HG02798 (cell line): ENCODE measurements at regions not wholly inside any gene's neighbourhood (a gene's known extent, or its start where the extent isn't known, plus 50 kb on each side); places are given as distances from the start of the nearest gene placed in this dataset.
A peak's percentile ranks its signal among the peaks of the same experiment; 100 is the strongest.
"Not testable (repeated sequence)": the region's sequence is repeated elsewhere in the genome, so short reads cannot be mapped to it uniquely, and the experiment has no call there.

Experiments
- ATAC-seq: cut with Tn5 transposase; IDR thresholded peaks from one replicate; pipeline ENCODE4 v1.9.1; 2021; ENCODE audit warnings: mild to moderate bottlenecking; ENCODE audit not compliant: unreplicated experiment, poor library complexity

DNA sequence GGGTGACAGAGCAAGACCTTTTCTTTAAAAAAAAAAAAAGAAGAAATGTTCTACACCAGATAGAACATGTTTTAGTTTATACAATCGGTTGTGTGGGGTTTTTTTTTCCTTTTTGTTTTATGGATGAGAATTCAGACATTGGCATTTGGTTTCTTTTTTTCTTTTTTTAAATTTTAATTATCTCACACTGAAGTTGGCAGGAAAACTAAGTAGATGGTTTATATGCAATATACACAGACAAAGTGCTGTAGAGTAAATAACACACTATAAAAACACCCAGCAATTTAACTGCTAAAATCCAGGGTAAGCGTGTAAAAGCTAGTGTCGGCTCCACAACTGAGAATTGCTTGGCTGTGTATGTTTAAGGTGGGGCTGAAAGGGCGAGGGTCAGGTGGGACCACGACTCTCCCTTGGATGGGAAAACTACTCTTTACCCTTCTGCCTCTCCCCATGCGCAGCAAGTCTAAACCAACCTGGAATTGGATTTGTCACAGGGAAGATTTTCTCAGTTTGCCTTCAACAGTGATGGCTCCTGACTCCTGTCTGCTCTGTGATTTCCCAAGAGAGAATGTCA, 147.1 kb upstream of the MARCKS start:
- no peak for ATAC-seq

DNA sequence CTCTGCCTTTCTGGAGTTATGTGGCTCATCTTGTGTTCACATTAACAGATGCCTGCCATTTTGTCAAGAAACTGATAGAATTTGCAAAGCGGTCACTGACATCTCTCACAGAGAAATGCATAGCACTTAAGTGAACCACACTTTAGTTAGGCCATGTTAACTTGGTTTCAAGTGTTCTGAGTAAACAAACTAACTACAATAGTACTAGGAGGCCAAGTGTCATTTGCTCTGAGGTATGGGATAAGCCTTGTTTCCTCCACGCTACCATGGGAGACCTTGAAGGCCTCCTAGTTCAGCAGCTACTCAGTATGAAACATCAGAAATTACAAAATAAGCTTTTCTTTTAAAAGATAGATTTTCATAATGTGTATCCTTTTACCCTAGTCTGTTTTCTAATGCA, 143.5 kb upstream of the MARCKS start:
- no peak for ATAC-seq

DNA sequence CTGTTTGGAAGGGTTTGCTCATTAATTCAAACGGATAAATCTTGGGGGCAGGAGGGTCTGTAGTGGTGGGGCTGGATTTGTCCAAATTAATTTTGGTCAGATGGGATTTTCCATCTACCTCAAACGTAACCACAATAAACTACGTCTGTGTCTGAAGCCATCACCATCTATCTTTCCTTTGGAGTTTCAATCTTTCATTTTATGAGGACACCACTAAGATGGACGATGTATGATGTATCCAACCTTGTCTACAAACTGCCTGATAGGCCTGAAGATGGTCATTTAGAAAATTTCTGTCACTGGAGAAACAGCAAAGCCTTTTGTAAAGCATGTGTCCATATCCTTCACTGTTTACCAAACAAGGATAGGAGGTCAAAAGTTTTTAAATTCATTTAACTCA, 138.6 kb upstream of the MARCKS start:
- no peak for ATAC-seq

DNA sequence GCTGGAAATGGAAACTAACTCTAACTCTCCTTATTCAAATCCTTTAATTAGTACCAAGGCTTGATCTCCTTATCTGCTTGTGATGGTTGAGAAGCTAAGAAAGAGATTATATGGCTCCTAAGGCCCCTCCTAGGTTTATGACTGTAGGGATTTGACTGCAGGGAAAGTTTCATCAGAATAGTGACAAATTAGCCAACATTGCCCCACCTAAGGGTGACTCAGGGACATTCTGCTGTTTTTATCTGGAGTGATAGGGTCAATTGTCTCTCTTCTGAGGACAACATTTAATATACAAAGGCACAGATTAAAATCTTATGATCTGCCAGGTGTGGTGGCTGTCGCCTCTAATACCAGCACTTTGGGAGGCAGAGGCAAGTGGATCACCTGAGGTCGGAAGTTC, 138.1 kb upstream of the MARCKS start:
- ATAC-seq, result no peak

DNA sequence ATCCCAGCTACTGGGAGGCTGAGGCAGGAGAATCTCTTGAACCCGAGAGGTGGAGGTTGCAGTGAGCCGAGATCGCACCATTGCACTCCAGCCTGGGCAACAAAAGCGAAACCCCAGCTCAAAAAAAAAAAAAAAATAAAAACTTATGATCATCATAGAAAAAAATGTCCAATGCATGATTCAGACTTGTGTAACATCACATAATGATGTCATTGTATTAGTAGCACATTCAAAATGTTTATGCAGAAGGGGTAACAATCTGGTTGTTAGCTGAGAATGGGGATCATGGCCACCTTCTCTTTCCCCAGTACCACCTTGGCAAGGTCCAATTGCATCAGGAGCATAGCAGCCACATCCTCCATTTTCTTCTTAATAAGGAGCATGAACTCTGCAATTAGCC, 137.6 kb upstream of the MARCKS start:
- no peak for ATAC-seq

DNA sequence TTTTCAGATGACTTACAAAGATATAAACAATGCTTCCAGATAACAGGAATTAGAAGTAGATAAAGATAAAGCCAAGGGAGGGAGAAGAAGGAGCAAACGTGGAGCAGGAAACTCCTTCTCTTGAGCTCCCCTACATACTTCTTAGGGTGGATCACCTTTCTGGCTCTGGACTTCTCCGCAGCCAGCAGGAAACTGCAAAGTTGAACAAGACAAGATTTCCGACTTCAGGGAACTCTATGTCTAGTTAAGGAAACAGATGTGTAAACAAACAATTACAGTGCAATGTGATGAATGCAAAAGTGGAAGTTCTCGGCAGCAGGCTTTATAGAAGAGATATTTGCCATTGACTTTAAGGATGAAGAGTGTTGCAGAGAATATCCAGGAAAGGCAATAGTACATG, 134.0 kb upstream of the MARCKS start:
- no peak for ATAC-seq

DNA sequence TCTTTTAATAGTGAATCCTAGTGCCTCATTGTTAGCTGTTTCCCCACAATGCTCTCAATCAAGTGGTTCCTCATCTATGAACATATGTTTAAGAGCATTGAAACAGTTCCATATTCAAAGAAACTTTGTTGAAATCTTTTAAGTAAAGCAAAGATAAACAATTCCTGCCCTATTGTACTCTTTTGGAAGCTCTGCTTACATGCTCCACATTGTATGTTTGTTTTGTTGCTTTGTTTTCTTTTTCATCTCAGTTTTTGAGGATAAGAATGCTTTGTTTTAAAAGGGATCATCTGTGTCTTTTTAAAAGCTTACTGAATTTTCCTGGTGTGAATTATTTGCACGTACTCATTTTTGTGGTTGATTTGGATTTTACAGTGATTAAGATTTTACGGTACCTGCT, 132.2 kb upstream of the MARCKS start:
- not testable (repeated sequence) for ATAC-seq

DNA sequence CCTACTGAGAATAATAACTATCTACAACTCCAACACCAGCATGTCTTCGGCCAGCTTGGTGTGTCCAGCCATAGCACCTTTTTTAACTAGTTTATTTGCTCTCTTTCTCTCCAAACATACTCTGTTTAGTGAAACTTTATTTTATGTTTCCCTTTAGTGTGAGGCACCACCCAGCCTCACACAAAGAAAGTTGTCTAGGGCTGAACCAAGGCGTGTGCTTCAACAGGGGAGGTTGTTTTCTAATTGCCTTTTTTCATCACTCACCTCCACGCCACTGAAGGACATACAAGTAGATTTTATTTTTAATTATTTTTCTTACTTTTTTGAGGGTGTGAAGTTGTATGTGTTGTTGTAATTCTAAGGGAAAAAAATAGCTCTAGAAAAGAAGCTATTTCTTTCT, 125.6 kb upstream of the MARCKS start:
- no peak for ATAC-seq

DNA sequence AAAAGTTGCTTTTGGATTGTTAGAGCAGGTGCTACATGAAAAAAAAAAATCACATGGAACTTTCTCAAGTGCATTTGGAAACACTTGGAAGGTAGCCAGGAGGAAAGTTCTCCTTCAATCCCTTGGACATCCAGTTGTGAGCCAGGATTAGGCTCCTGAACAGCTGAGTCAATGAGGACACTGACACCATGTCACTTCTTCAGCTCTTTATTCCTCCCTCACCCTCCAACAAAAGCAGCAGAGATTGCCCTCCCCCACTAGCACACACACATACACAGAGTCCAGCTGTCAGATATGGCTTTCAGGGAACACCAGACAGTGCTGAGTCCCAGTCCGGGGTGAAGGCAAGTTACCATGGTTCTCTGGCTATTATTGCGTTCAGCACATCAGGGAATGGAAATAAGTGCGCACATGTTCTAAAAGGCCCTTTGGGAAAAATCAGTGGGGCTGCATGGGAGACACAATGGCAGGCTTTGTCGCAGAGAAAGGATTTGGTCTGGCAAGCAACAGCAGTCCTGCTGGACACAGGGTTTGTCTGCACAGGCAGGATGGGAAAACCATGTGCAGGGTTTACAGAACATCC, 124.7 kb upstream of the MARCKS start:
- ATAC-seq, result no peak

DNA sequence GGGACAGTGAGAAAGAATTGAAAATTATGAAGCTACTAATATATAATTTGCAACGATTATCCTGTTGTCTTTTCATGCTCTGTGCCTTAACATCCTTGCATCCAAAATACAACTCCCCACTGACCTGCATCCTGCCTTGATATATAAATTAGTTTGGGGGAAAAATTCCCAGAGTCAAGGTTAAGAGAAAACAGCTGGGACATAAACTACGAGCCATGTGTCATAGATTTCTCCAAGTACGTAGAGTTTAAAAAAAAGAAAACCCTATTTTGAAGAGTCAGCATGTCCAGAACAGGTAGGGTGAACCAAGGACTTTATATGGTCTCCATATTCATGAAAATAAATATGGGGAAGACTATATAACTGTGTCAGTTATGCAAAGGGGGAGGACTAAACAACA, 123.8 kb upstream of the MARCKS start:
- ATAC-seq, result no peak

DNA sequence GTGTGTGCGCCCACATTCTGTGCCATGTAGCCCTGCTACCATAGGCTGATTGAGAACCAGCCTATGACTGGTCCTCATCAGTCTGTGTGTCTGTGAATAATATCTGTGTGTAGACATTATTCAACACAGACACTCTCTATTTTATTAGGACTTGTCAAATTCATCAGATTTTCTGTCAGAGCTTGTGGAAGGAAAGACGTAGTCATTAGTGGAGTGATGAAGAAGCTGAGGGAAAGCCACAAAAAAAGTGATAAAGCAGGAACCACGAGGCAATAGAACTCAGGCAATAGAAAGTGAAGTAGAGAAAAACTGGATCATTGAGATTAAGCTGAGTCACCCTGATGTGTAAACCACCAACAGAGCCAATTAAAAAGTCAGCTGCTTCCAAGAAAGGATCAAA, 122.2 kb upstream of the MARCKS start:
- ATAC-seq, result no peak

DNA sequence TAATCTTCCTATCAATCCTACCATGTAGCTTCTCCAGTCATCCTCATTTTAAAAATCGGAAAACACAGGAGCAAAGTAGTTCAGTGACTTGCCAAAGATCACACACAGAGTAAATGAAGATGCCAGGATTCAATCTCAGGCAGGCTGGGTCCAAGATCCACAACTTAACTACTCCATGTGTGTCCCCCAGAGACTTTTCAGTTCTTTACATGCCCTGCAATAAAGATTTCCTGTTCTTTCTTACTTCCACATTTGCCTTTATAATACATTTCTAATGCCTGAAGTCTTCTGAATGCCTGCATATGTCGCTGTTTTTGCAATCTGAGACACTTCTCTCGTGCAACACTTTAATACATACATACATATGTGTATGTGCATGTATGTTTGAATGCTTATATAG, 121.7 kb upstream of the MARCKS start:
- ATAC-seq, result no peak

DNA sequence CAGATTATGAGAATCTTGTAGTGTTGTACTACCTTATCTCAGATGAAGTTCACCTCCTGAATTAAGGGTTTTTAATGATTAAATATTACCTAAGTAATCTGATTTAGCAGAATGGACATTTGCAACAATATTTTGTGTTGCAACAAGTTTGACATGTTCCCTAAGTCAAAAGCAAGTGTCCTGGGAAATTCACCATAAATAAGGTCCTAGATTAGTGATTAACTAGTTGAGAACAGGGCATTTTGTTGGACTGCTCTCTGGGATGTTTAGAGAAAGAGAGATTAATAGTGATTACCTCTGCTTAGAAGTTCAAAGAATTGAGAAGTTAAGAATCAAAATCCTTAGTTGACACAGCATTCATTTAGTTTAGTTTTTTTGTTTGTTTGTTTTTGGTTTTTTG, 120.2 kb upstream of the MARCKS start:
- ATAC-seq, result no peak

DNA sequence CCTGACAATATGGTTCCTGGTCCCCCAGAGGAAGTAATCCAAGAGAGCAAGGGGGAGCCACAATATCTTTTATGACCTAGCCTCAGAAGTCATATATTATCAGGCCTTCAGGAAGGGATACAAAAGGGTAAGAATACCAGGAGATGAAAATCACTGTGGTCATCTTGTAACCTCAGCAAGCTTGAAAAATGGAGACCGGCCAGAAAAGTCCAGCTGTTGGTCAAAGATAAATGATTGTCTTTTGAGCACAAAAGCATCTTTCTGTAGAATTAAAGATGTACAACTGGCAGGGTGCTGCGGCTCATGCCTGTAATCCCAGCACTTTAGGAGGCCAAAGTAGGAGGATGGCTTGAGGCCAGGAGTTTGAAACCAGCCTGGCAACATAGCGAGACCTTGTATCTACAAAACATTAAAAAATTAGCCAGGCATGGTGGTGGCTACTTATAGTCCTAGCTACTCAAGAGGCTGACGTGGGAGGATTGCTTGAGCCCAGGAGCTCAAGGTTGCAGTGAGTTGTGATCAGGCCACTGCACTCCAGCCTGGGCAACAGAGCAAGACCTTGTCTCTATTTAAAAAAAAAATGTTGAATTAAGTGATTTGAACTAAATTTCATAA, 118.0 kb upstream of the MARCKS start:
- no peak for ATAC-seq

DNA sequence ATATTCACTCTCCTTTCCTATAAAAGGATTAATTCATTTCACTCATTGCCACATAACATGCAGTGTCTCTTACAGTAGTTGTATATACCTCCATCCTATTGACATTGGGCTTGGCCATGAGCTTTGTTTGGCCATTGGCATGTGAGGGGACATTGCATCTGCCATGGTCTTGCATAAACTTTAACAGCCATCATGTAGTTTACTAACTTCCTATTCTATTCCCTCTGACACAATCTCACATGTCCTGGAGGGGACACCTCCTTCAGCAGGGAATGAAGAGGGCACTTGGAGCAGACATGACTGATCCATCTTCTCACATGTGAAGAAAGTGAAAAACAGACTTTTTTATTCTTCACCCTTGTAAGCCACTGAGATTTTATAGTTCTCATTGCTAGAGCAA, 115.5 kb upstream of the MARCKS start:
- ATAC-seq, result no peak

DNA sequence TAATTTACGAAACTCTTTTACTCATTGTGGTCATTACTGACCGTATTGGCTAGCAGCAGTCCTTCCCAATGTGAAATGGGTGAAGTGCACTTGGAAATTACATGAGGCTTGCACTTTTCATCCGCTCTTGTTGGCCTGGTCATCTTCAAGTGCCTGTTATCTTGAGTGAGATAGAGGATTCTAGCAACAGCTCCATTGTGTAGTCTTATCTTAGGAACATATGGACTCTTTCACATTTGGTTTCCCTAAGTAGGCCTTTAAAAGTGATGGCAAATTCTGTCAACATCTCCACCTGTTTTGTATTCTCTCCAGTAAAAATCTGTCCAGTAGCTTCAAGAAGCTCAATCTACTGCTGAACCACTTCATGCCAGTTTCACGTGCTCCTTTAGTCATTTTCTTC, 114.8 kb upstream of the MARCKS start:
- no peak for ATAC-seq

DNA sequence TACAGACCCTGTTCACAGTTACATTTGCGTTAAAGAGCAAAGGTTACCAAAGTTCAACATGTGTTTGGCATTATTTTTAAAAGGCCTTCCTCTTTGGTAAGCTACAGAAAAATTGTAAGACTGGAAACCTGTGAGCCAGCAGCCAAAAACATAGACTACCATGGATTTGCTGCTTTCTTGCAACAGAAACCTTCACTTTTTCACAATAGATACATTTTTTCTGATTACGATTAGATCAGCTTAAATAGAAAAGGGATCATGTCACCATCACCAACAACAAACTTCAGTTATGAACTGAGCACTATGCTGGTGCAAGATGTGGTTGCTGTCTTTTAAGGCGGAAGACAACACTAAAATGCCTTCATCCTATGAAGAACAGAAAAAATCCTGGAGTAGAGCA, 112.3 kb upstream of the MARCKS start:
- ATAC-seq, result no peak

DNA sequence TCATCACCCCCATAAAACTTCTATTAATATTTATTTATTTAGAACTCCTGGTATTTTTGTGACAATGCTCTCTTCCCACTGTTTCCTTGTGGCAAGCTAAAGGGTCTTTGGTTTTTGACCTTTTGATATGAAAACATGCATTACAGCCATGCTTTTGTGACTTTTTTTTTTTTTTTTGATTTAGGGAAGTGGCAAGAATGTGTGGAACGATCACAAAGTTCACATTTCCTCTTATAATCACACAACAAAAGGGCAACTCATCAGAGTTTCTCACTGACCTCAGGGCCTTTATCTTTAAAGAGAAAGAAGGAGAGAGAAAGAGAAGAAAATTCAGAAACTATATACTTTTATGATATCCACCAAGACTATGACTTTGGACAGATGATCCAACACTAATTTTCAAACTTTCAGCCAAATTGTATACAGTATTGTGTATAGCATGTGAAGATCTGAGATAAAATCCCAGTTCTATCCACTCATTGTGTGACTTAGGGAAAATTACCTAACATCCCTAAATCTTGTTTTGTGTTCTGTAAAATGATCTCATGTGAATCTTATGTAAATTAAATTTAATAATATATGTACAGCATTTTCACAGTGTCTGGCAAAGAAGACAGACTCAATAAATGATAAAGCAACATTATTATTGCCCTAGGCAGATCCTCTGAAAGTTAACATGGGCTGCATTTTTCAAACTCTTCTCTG, 106.8 kb upstream of the MARCKS start:
- ATAC-seq, result no peak

DNA sequence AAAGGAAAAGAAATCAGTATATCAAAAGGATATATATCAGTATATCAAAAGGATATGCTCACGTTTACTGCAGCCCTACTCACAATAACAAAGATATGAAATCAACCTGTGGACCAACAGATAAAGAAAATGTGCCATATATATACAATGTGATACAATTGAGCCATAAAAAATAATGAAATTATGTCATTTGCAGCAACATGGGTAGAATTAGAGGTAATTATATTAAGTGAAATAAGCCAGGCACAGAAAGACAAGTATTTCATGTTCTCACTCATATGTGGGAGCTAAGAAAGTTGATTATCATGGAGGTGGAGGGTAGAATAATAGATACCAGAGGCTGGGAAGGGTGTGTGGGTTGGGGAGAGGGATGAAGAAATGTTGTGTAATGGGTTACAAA, 102.9 kb upstream of the MARCKS start:
- no peak for ATAC-seq

DNA sequence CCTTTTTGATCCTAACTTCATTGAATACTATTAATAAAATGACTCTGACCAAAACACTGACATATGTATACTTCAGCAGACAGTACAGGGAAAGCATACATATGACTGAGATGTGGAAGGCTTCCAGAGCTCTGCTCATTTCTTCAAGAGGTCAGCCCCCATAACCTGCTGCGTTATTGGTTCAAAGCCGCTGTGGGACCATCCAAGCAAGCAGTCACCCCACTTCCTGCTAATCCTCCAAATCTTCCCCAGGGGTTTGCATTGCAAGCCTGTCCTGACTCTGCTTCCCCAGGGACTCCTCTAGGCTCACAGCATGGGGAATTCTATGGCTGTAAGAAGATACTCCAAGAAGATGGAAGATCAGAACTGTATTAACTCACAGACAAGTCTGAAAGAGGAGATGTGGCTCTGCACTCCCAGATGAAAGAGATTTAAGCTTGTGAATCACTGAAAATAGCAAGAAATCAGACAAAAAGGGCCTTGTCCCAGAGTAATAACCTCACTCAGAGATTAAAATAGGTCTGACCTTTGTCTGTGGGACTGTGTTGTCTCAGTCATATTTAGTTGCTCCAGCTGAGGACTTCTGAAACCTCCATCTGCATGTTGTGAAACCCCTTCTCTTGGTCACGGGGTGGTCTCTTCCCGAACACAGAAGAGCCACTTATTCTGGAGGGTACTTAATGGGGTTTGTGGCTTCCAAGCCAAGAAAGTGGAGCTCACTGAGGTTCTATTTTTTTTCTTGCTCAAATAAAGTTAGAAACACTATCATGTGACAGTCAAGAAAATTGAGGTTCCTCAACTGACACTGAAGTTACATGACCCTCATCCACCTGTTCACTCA, 101.5 kb upstream of the MARCKS start:
- ATAC-seq, result peak; percentile 87

DNA sequence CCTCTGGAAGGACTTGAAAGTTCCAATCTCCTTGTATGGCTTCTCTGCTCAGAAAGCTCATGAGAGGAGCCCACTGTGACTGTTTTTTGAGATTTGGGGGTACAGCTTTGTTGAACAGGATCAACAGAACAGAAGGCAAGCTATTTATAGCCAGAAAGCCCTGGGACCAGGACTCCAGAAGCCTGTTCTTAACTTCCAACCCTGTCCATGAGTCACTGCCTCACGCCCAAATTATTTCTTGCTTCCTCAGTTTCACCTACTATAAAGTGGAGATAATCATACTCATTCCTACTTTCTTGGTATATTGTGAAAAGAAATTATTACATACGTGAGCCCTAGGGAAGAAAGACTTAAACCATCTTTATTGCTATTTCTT, 100.9 kb upstream of the MARCKS start:
- ATAC-seq, result no peak
